ENCODE measurements at regions not wholly inside any gene's neighbourhood (a gene's known extent, or its start where the extent isn't known, plus 50 kb on each side); places are given as distances from the start of the nearest gene placed in this dataset.

- TF ChIP-seq, protein P1, sequence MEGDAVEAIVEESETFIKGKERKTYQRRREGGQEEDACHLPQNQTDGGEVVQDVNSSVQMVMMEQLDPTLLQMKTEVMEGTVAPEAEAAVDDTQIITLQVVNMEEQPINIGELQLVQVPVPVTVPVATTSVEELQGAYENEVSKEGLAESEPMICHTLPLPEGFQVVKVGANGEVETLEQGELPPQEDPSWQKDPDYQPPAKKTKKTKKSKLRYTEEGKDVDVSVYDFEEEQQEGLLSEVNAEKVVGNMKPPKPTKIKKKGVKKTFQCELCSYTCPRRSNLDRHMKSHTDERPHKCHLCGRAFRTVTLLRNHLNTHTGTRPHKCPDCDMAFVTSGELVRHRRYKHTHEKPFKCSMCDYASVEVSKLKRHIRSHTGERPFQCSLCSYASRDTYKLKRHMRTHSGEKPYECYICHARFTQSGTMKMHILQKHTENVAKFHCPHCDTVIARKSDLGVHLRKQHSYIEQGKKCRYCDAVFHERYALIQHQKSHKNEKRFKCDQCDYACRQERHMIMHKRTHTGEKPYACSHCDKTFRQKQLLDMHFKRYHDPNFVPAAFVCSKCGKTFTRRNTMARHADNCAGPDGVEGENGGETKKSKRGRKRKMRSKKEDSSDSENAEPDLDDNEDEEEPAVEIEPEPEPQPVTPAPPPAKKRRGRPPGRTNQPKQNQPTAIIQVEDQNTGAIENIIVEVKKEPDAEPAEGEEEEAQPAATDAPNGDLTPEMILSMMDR (IDR thresholded peaks at IDR 0.05 in 4 of 5, conservative IDR thresholded peaks at IDR 0.05 in 1 of 5) = no peak
- no peak for TF ChIP-seq POLR2A (IDR thresholded peaks at IDR 0.05)
Measured at GRCh38 chr1:81477710-81478109, 323.0 kb upstream of the ADGRL2 start.
